HL-60 (cell line): ENCODE measurements at regions not wholly inside any gene's neighbourhood (a gene's known extent, or its start where the extent isn't known, plus 50 kb on each side); places are given as distances from the start of the nearest gene placed in this dataset.

Experiments used
- DNase-seq, 2 experiments: peaks; one replicate each; pipeline ENCODE4 v3.0.0-alpha.2; 2010 to 2020; ENCODE audit warnings: low read depth in 1 of 2, low spot score in 1 of 2
- H3K27ac ChIP-seq: fragments of 250-450 bp; sonication (Bioruptor Pico); replicated peaks from 2 replicates; pipeline ENCODE4 v1.5.1; 2020; ENCODE audit warnings: mild to moderate bottlenecking, moderate library complexity
- H3K27me3 ChIP-seq: fragments of 250-450 bp; sonication (Bioruptor Pico); 2 replicates; pipeline ENCODE4 v1.5.1; 2021; ENCODE audit warnings: mild to moderate bottlenecking, moderate library complexity; ENCODE audit not compliant: insufficient read depth, poor library complexity, severe bottlenecking
- H3K4me3 ChIP-seq: replicated peaks from 2 replicates; pipeline ENCODE4 v1.5.1; 2011; ENCODE audit warnings: mild to moderate bottlenecking, control low read depth, low read length; ENCODE audit not compliant: insufficient read depth
- CTCF ChIP-seq: IDR thresholded peaks from one replicate; pipeline ENCODE4 v1.5.1; 2011; ENCODE audit warnings: low read length, control low read depth, inconsistent platforms; ENCODE audit not compliant: insufficient read depth
- GABPA ChIP-seq: IDR thresholded peaks from 2 replicates; pipeline ENCODE4 v1.6.1; 2012; ENCODE audit warnings: low read depth
- POLR2AphosphoS5 ChIP-seq: IDR thresholded peaks from 2 replicates; pipeline ENCODE4 v1.6.1; 2012; ENCODE audit warnings: low read depth
- REST ChIP-seq: IDR thresholded peaks from 2 replicates; pipeline ENCODE4 v1.6.1; 2012; ENCODE audit warnings: low read depth; ENCODE audit not compliant: insufficient replicate concordance
- SPI1 ChIP-seq: IDR thresholded peaks from 2 replicates; pipeline ENCODE4 v1.6.1; 2012; ENCODE audit warnings: low read depth, mild to moderate bottlenecking, borderline replicate concordance

- Histone ChIP-seq H3K4me3 (no peak overlapping the region), H3K27me3 (peaks cover 3% of the 10 kb centered on the region), H3K27ac (no peak overlapping the region)
- no peak for DNase-seq
- no peak for TF ChIP-seq SPI1
- TF ChIP-seq GABPA: no peak
- no peak for TF ChIP-seq CTCF
- no peak for TF ChIP-seq REST
- no peak for TF ChIP-seq POLR2AphosphoS5
Measured at GRCh38 chr13:44814161-44814560, 175.1 kb downstream of the NUFIP1 start.

GRCh38 chr13:44812818-44813217 is 176.5 kb downstream of the NUFIP1 start:
- Histone ChIP-seq H3K27me3 (peaks cover 3% of the 10 kb centered on the region), H3K27ac (no peak overlapping the region), H3K4me3 (no peak overlapping the region)
- TF ChIP-seq POLR2AphosphoS5: no peak
- TF ChIP-seq CTCF: no peak
- no peak for TF ChIP-seq SPI1
- no peak for TF ChIP-seq GABPA
- no peak for TF ChIP-seq REST
- no peak for DNase-seq

GRCh38 chr13:44810061-44810840 is 179.0 kb downstream of the NUFIP1 start:
- no peak overlapping the region for H3K4me3 ChIP-seq
- no peak for TF ChIP-seq CTCF
- TF ChIP-seq SPI1: no peak
- no peak for TF ChIP-seq GABPA
- TF ChIP-seq REST: no peak
- no peak for TF ChIP-seq POLR2AphosphoS5
- no peak overlapping the region for H3K27ac ChIP-seq
- peaks cover 3% of the 10 kb centered on the region for H3K27me3 ChIP-seq
- no peak for DNase-seq
